Hematopoietic multipotent progenitor cell treated with erythropoietin and hydrocortisone succinate and interleukin-3 and kit ligand, for 15 days (in vitro differentiated cells): ENCODE measurements at regions not wholly inside any gene's neighbourhood (a gene's known extent, or its start where the extent isn't known, plus 50 kb on each side); places are given as distances from the start of the nearest gene placed in this dataset.

Experiments used
- DNase-seq: peaks from one replicate; pipeline ENCODE4 v3.0.0-alpha.2; 2015; ENCODE audit warnings: low spot score

- no peak for DNase-seq
Observed at GRCh38 chr22:47228767-47229166, 466.3 kb downstream of the TBC1D22A start.

GRCh38 chr22:47225931-47226633 is 463.6 kb downstream of the TBC1D22A start:
- DNase-seq: no peak

GRCh38 chr22:47225080-47225930 is 462.9 kb downstream of the TBC1D22A start:
- no peak for DNase-seq
